Activated CD8-positive, alpha-beta T cell treated with anti-CD3 and anti-CD28 coated beads for 36 hours (primary cell): ENCODE measurements at regions not wholly inside any gene's neighbourhood (a gene's known extent, or its start where the extent isn't known, plus 50 kb on each side); places are given as distances from the start of the nearest gene placed in this dataset.

Experiments
- ATAC-seq: fragments of 200-7000 bp; cut with Tn5 transposase; one replicate; pipeline ENCODE4 v1.10.0; 2021; ENCODE audit warnings: mild to moderate bottlenecking, moderate library complexity
- CTCF ChIA-PET: fragments of 350-600 bp; sonication (Branson Sonifier 250); formaldehyde crosslinking; loops from one replicate; lab custom pipeline; 2021; ENCODE audit warnings: antibody characterized with exemption; lab: Charles Lee
- POLR2A ChIA-PET: fragments of 350-600 bp; sonication (Branson Sonifier 250); formaldehyde crosslinking; loops from one replicate; lab custom pipeline; 2021; ENCODE audit warnings: antibody characterized with exemption; lab: Charles Lee
- DNase-seq: peaks from one replicate; pipeline ENCODE4 v3.0.0-alpha.2; 2020
- H3K27ac Mint-ChIP-seq: one replicate; pipeline ENCODE4 v1.8.0; 2021; ENCODE audit warnings: mild to moderate bottlenecking, mixed read lengths
- H3K27me3 Mint-ChIP-seq: one replicate; pipeline ENCODE4 v1.8.0; 2021; ENCODE audit warnings: mixed read lengths
- H3K36me3 Mint-ChIP-seq: one replicate; pipeline ENCODE4 v1.8.0; 2021; ENCODE audit warnings: low read depth, mixed read lengths
- H3K4me1 Mint-ChIP-seq: one replicate; pipeline ENCODE4 v1.8.0; 2021; ENCODE audit warnings: low read depth, mixed read lengths
- H3K4me3 Mint-ChIP-seq: one replicate; pipeline ENCODE4 v1.8.0; 2021; ENCODE audit warnings: mild to moderate bottlenecking, moderate library complexity, mixed read lengths
- H3K9me3 Mint-ChIP-seq: one replicate; pipeline ENCODE4 v1.8.0; 2021; ENCODE audit warnings: mixed read lengths
- intact Hi-C: fragments of 100-400 bp; cut with micrococcal nuclease; formaldehyde crosslinking; loops from one replicate; pipeline ENCODE4 v1.10.0; 2022
- TF ChIP-seq, protein P1 (sequence below): fragments of 200-600 bp; IDR thresholded peaks from one replicate; pipeline ENCODE4 v1.8.0; 2022; ENCODE audit warnings: antibody characterized with exemption, mild to moderate bottlenecking

DNA sequence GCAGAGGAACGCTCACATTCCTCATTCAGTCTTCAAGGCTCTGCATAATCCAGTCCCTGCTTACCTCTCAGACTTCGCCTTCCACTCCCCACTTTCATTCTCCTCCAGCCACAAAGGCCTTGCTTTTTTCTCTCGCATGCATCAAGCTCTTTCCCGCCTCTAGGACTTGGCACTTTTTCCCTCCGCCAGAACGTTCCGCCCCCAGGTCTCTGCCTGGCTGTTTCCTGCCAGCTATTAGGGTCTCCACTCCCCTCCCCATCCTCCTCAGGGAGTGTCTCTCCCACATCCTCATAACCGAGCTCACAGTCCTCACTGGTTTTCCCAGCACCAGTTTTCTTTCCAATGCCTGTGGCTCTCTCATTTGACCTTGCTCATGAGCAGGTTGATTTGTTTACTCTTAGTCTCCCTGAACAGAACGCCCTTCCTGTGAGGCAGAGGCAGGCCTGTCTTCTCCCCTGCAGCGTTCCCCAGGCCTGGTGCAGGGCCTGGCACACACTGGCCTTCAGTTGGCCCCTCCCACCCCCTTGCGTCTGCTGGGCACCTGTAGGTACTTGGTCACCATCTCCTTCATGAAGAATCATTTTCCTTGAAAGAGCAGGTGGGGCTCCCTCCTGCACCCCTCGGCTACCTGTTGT lies 75.2 kb downstream of the RTL6 start:
- no peak overlapping the region for H3K27ac Mint-ChIP-seq
- intact Hi-C loops, result no loop called here
- H3K36me3 Mint-ChIP-seq, result no peaks in the 10 kb centered on the region
- ChIA-PET POLR2A (no interaction called here), CTCF (no interaction called here)
- H3K4me1 Mint-ChIP-seq, result no peaks in the 10 kb centered on the region
- DNase-seq (no peak), ATAC-seq (no peak)
- peaks cover 14% of the 10 kb centered on the region for H3K9me3 Mint-ChIP-seq
- peaks cover 10% of the 10 kb centered on the region for H3K27me3 Mint-ChIP-seq
- TF ChIP-seq, protein P1, sequence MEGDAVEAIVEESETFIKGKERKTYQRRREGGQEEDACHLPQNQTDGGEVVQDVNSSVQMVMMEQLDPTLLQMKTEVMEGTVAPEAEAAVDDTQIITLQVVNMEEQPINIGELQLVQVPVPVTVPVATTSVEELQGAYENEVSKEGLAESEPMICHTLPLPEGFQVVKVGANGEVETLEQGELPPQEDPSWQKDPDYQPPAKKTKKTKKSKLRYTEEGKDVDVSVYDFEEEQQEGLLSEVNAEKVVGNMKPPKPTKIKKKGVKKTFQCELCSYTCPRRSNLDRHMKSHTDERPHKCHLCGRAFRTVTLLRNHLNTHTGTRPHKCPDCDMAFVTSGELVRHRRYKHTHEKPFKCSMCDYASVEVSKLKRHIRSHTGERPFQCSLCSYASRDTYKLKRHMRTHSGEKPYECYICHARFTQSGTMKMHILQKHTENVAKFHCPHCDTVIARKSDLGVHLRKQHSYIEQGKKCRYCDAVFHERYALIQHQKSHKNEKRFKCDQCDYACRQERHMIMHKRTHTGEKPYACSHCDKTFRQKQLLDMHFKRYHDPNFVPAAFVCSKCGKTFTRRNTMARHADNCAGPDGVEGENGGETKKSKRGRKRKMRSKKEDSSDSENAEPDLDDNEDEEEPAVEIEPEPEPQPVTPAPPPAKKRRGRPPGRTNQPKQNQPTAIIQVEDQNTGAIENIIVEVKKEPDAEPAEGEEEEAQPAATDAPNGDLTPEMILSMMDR, result no peak
- no peak overlapping the region for H3K4me3 Mint-ChIP-seq

DNA sequence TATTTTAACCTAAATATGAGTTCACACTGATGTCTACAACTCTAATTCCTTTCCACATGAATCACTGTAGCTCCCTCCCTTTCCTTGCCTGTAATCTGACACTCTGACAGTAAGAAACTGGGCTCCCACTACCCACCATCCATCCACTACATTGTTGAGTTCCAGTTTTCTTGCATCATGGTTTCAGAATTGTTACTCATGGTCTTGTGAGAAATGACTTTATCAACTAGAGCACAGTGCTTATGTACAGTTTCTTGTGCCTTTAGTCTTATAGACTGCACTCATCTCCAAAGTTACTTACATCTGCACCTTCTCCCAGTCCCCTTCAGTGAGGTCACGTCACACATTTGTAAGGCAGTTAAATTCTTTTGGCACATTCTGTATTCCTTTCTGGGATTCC lies 78.6 kb downstream of the RTL6 start:
- Mint-ChIP-seq H3K9me3 (peaks cover 18% of the 10 kb centered on the region), H3K4me3 (no peak overlapping the region), H3K27me3 (peaks cover 10% of the 10 kb centered on the region), H3K4me1 (no peaks in the 10 kb centered on the region), H3K36me3 (no peaks in the 10 kb centered on the region), H3K27ac (no peak overlapping the region)
- CTCF ChIA-PET, result no interaction called here
- intact Hi-C loops, result no loop called here
- ATAC-seq (no peak), DNase-seq (no peak)
- TF ChIP-seq, protein P1, result no peak
- POLR2A ChIA-PET, result no interaction called here

DNA sequence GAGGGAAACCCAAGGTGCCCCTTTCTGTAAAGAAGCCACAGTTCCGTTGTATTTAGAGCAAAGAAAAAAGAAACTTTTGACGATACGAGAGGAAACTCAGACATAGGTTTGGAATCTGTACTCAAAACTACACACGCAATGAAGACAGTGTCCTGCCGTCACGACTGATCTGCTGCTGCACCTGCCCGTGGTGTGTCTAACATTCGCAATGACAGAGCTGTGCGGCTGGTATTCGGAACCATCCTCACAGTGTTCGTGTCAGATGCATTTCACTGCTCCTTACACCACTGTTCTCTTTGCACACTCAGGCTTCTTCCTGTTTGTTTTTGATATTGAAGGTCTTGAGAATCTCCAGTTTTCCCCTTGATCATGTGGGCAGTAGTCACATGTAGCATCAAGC lies 84.8 kb downstream of the RTL6 start:
- no peaks in the 10 kb centered on the region for H3K27me3 Mint-ChIP-seq
- CTCF ChIA-PET, result no interaction called here

DNA sequence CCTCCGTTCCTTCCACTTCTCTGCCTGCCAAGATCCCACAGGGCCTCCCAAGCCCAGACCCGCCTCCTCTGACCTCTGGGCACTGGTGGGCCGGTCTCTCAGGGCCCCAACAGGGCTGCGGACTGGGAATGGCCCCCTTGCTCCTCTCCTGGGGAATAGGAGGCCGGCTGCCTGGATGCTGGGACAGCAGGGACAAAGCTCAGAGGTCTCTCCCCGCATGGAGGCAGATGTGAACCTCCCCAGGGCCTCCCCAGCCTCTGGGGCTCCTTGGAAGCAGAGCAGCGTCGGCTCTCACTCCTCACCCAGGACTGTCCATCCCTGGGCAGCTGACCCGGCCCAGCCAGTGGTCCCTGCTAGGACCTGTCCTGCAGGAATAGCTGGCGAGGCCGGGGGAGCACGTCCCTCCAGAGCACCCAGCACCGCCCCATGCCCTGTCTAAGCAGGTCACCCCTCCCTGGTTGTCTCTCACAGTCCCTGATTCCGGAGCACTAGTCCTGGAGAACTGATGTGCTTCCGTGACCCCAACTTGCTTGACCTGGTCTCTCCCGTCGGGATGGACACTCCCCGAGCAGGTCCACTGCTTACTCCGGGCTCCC lies 85.8 kb downstream of the RTL6 start:
- Mint-ChIP-seq H3K4me1 (no peaks in the 10 kb centered on the region), H3K9me3 (peaks cover 5% of the 10 kb centered on the region), H3K36me3 (no peaks in the 10 kb centered on the region), H3K4me3 (no peak overlapping the region), H3K27ac (no peak overlapping the region), H3K27me3 (no peaks in the 10 kb centered on the region)
- ChIA-PET CTCF (no interaction called here), POLR2A (no interaction called here)
- TF ChIP-seq, protein P1, result no peak
- DNase-seq (no peak), ATAC-seq (no peak)
- intact Hi-C loops, result no loop called here

More for the DNA sequence above, 84.8 kb downstream of the RTL6 start:
- Mint-ChIP-seq H3K4me1 (no peaks in the 10 kb centered on the region), H3K27ac (no peak overlapping the region), H3K36me3 (no peaks in the 10 kb centered on the region), H3K4me3 (no peak overlapping the region), H3K9me3 (peaks cover 5% of the 10 kb centered on the region)
- POLR2A ChIA-PET, result no interaction called here
- ATAC-seq (no peak), DNase-seq (no peak)
- intact Hi-C loops, result no loop called here
- TF ChIP-seq, protein P1, result no peak

DNA sequence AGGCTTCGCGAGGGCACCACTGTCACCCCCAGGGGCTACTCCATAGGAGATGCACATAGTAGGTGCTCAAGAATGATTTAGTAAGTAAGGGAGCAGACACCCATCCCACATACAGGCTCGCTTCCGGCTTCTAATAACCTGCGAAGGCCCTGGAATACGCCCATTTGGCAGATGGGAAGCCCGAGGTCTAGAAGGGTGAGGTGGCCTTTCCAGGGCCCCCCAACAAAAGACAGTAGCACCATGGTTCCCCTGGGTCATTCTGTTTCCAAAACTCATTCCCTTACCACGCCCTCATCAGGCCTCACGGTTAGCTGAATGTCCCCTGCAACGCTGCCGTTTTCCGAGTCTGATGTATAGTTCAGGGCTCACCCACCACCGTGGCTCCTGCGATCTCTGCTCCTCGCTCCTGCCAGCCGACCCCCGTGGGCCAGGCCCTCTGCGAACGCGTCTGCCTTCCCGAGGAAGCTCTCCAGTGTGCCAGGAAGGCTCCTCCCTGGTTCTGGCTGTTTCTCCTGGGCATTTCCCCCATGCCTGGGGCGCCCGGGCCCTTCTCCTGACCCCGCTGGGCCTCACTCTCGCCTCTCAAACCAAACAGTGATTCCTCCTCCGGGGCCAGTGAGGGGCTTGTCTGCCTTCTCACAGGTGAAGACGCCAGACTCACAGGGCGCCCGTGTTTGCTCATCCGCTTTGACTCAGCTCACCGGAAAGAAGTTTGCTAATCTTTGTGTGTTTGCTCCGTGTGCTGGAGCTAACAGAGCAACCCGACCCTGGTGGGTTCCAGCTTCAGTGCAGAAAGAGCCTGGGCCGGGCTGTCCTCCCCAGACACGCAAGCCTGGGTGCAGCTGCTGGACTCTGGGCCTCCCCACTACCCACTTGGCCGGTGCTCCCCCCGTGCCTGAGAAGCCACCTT lies 86.6 kb downstream of the RTL6 start:
- TF ChIP-seq, protein P1, result no peak
- H3K4me3 Mint-ChIP-seq, result no peak overlapping the region
- ATAC-seq (no peak), DNase-seq (no peak)
- ChIA-PET POLR2A (no interaction called here), CTCF (no interaction called here)
- no peak overlapping the region for H3K27ac Mint-ChIP-seq
- no peaks in the 10 kb centered on the region for H3K27me3 Mint-ChIP-seq
- intact Hi-C loops, result no loop called here
- no peaks in the 10 kb centered on the region for H3K36me3 Mint-ChIP-seq
- H3K4me1 Mint-ChIP-seq, result no peaks in the 10 kb centered on the region
- H3K9me3 Mint-ChIP-seq, result peaks cover 5% of the 10 kb centered on the region
